SK-N-SH (cell line): ENCODE measurements at regions not wholly inside any gene's neighbourhood (a gene's known extent, or its start where the extent isn't known, plus 50 kb on each side); places are given as distances from the start of the nearest gene placed in this dataset.

ENCODE experiments used
- CTCF ChIA-PET: fragments of 300-600, 350-600 bp; formaldehyde crosslinking; extraction: SDS; loops from one replicate; lab custom pipeline; 2021; lab: Yijun Ruan, JAX
- POLR2A ChIA-PET: fragments of 350-600 bp; sonication (Branson Sonifier 250); formaldehyde crosslinking; extraction: SDS; loops from one replicate; lab custom pipeline; 2020; ENCODE audit warnings: antibody characterized with exemption, inconsistent platforms; lab: Yijun Ruan, JAX
- DNase-seq: peaks from one replicate; pipeline ENCODE4 v3.0.0; 2012
- H2AFZ ChIP-seq: fragments of 200-600 bp; sonication (generic); 2 replicates; pipeline ENCODE4 v1.8.1; 2016; ENCODE audit warnings: antibody characterized with exemption, mild to moderate bottlenecking, low read depth
- H3F3A ChIP-seq: fragments of 200-600 bp; sonication (generic); replicated peaks from 2 replicates; pipeline ENCODE3; 2016; ENCODE audit warnings: antibody characterized with exemption, mild to moderate bottlenecking; ENCODE audit not compliant: insufficient read depth
- H3K27ac ChIP-seq, 2 experiments: fragments of 200-500 bp in 1 of 2; fragments of 200-600 bp in 1 of 2; sonication (Bioruptor generic) in 1 of 2; sonication (generic), shearing (Covaris generic) in 1 of 2; 2 replicates each; pipeline versions ENCODE4 v1.5.1 to v1.6.1; 2014 to 2016; ENCODE audit warnings: low read depth in 2 of 2, inconsistent platforms in 1 of 2, low read length in 1 of 2, mild to moderate bottlenecking in 1 of 2, mixed read lengths in 1 of 2
- H3K27me3 ChIP-seq: fragments of 200-600 bp; sonication (generic), shearing (Covaris generic); 2 replicates; pipeline ENCODE4 v1.6.1; 2016; ENCODE audit warnings: mixed run types; ENCODE audit not compliant: insufficient read depth
- H3K36me3 ChIP-seq, 2 experiments: fragments of 200-500 bp in 1 of 2; fragments of 200-600 bp in 1 of 2; sonication (Bioruptor generic) in 1 of 2; sonication (generic) in 1 of 2; replicated peaks in 1 of 2; 2 replicates each; pipeline versions ENCODE3 to v1.5.1; 2014 to 2016; ENCODE audit warnings: low read length in 1 of 2, mild to moderate bottlenecking in 1 of 2; ENCODE audit not compliant: insufficient read depth in 2 of 2, control insufficient read depth in 1 of 2
- H3K4me1 ChIP-seq, 2 experiments: fragments of 200-500 bp in 1 of 2; fragments of 200-600 bp in 1 of 2; sonication (Bioruptor generic) in 1 of 2; sonication (generic), shearing (Covaris generic) in 1 of 2; 2 replicates each; pipeline versions ENCODE4 v1.5.1 to v1.6.1; 2014 to 2016; ENCODE audit warnings: low read depth in 1 of 2, low read length in 1 of 2, mixed run types in 1 of 2; ENCODE audit not compliant: insufficient read depth in 2 of 2, control insufficient read depth in 1 of 2
- H3K4me2 ChIP-seq: fragments of 200-600 bp; sonication (generic), shearing (Covaris generic); 2 replicates; pipeline ENCODE4 v1.6.1; 2017; ENCODE audit warnings: mixed run types
- H3K4me3 ChIP-seq, 2 experiments: fragments of 200-500 bp in 1 of 2; fragments of 200-600 bp in 1 of 2; sonication (Bioruptor generic) in 1 of 2; sonication (generic), shearing (Covaris generic) in 1 of 2; 2 replicates each; pipeline versions ENCODE4 v1.5.1 to v1.8.1; 2014 to 2016; ENCODE audit warnings: low read depth in 2 of 2, inconsistent platforms in 1 of 2, low read length in 1 of 2, mild to moderate bottlenecking in 1 of 2, mixed read lengths in 1 of 2, moderate library complexity in 1 of 2
- H3K79me2 ChIP-seq: fragments of 200-600 bp; sonication (generic); 2 replicates; pipeline ENCODE4 v1.8.1; 2017; ENCODE audit warnings: mild to moderate bottlenecking; ENCODE audit not compliant: insufficient read depth
- H3K9ac ChIP-seq: fragments of 200-600 bp; sonication (generic); 2 replicates; pipeline ENCODE4 v1.6.1; 2017; ENCODE audit warnings: mixed run types
- H3K9me2 ChIP-seq: fragments of 200-600 bp; sonication (generic); 2 replicates; pipeline ENCODE4 v1.6.1; 2017; ENCODE audit warnings: mixed run types
- H3K9me3 ChIP-seq: fragments of 200-600 bp; sonication (generic); 2 replicates; pipeline ENCODE4 v1.6.1; 2017; ENCODE audit warnings: mixed run types, mild to moderate bottlenecking, moderate library complexity
- H4K20me1 ChIP-seq: fragments of 200-600 bp; sonication (generic); 2 replicates; pipeline ENCODE4 v1.6.1; 2017; ENCODE audit warnings: mild to moderate bottlenecking, mixed run types; ENCODE audit not compliant: insufficient read depth
- CHD2 ChIP-seq: fragments of 150-350 bp; IDR thresholded peaks from 2 replicates; pipeline ENCODE4 v1.6.1; 2018; ENCODE audit warnings: low read length; ENCODE audit not compliant: partially characterized antibody
- EP300 ChIP-seq, 2 experiments: IDR thresholded peaks; 2 replicates each; pipeline versions ENCODE4 v1.4.0 to v1.6.1; 2012; ENCODE audit warnings: borderline replicate concordance in 1 of 2, low read depth in 1 of 2, low read length in 1 of 2
- FOSL2 ChIP-seq: IDR thresholded peaks from 2 replicates; pipeline ENCODE4 v1.4.0; 2012; ENCODE audit warnings: low read depth, mild to moderate bottlenecking, moderate library complexity, borderline replicate concordance
- FOXJ3 ChIP-seq: sonication (generic); formaldehyde crosslinking; IDR thresholded peaks from 2 replicates; pipeline ENCODE4 v1.5.1; 2020; ENCODE audit warnings: mild to moderate bottlenecking, missing genetic modification reagents
- FOXM1 ChIP-seq: IDR thresholded peaks from 2 replicates; pipeline ENCODE4 v1.4.0; 2012; ENCODE audit warnings: low read depth, mild to moderate bottlenecking
- GATA2 ChIP-seq: sonication (generic); formaldehyde crosslinking; IDR thresholded peaks from 2 replicates; pipeline ENCODE4 v1.5.0; 2020; ENCODE audit warnings: mild to moderate bottlenecking, missing genetic modification reagents
- MEF2A ChIP-seq: IDR thresholded peaks from 2 replicates; pipeline ENCODE4 v1.4.0; 2012; ENCODE audit warnings: low read depth, borderline replicate concordance
- MXI1 ChIP-seq: IDR thresholded peaks from 2 replicates; pipeline ENCODE4 v1.6.1; 2012; ENCODE audit warnings: mild to moderate bottlenecking, low read depth, low read length, improper control_type of control experiment
- RAD21 ChIP-seq: IDR thresholded peaks from 2 replicates; pipeline ENCODE4 v1.6.1; 2012; ENCODE audit warnings: mild to moderate bottlenecking, low read length
- RCOR1 ChIP-seq: fragments of 150-350 bp; IDR thresholded peaks from 2 replicates; pipeline ENCODE4 v1.6.1; 2017; ENCODE audit warnings: antibody characterized with exemption, low read length
- RXRA ChIP-seq: IDR thresholded peaks from 2 replicates; pipeline ENCODE4 v1.4.0; 2012; ENCODE audit warnings: low read depth, mild to moderate bottlenecking, borderline replicate concordance
- TAF1 ChIP-seq: IDR thresholded peaks from 2 replicates; pipeline ENCODE4 v1.6.1; 2012; ENCODE audit warnings: low read depth, mild to moderate bottlenecking, low read length, moderate library complexity, borderline replicate concordance
- TCF12 ChIP-seq: IDR thresholded peaks from 2 replicates; pipeline ENCODE4 v1.4.0; 2012
- YY1 ChIP-seq: IDR thresholded peaks from 2 replicates; pipeline ENCODE4 v1.4.0; 2012; ENCODE audit warnings: low read depth, mild to moderate bottlenecking
- WGBS: methylation state at CpG from one replicate; pipeline ENCODE4 v1.1.6; 2017; ENCODE audit warnings: low lambda C conversion rate; 5-methylcytosine and 5-hydroxymethylcytosine counted together
- TF ChIP-seq, protein P1 (sequence below): fragments of 200-600 bp; sonication (generic); IDR thresholded peaks from 2 replicates; pipeline ENCODE4 v1.6.1; 2017; ENCODE audit warnings: antibody characterized with exemption, mild to moderate bottlenecking, moderate library complexity
- TF ChIP-seq, protein P2 (sequence below): IDR thresholded peaks from 2 replicates; pipeline ENCODE4; 2012
- TF ChIP-seq, protein P3 (sequence below): fragments of 150-350 bp; IDR thresholded peaks from 2 replicates; pipeline ENCODE4 v1.6.1; 2016; ENCODE audit warnings: mild to moderate bottlenecking, low read depth, low read length

DNA sequence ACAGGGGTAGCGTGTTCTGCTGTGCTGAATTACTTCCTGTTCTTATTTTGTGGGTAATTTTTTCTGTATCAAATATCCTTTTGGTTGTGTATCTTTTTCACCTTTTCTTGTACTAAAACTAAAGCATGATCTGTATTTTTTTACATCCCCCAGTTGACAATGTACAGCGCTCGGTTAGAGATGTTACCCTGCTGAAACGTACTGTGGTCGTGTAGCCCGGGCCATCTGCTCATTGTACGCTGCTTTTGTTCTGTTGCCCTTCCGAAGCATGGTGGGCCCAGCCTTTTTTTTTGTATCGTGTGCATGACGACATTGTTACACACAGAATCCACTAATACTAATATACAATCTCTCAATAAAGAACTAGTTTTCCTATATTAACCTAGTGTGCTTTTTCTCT lies 233.1 kb downstream of the HAUS1 start:
- Histone ChIP-seq H3K9ac (no peak overlapping the region), H3F3A (no peaks in the 10 kb centered on the region), H3K27ac (peak overlapping the region in 1 of 2 experiments; percentile 86; a peak in 2 of 4 replicates), H3K36me3 (no peaks in the 10 kb centered on the region), H2AFZ (no peak overlapping the region), H4K20me1 (no peaks in the 10 kb centered on the region), H3K4me2 (peak overlapping the region; percentile 84; the same call in 1 of the 2 replicates), H3K4me3 (peak overlapping the region in 1 of 2 experiments; percentile 12; a peak in 1 of 4 replicates), H3K79me2 (no peaks in the 10 kb centered on the region), H3K9me2 (no peaks in the 10 kb centered on the region), H3K4me1 (peaks cover 11 to 47% of the 10 kb centered on the region in 2 experiments; a peak in 3 of 4 replicates), H3K9me3 (no peaks in the 10 kb centered on the region), H3K27me3 (peaks cover 6% of the 10 kb centered on the region; the same call in 1 of the 2 replicates)
- ChIA-PET POLR2A (no interaction called here), CTCF (interaction anchor here (1.2 to 2.5 kb wide), 9 partner anchors 10 to 321 kb away, joined by 3 to 11 read pairs (median 4); no protein-coding TSS in a partner anchor)
- peak; percentile 54 for DNase-seq
- WGBS = 69% methylated on average over 10 of the region's 10 CpGs
- TF ChIP-seq MXI1 (peak; percentile 53; the same call in 1 of the 2 replicates), FOXM1 (no peak)

DNA sequence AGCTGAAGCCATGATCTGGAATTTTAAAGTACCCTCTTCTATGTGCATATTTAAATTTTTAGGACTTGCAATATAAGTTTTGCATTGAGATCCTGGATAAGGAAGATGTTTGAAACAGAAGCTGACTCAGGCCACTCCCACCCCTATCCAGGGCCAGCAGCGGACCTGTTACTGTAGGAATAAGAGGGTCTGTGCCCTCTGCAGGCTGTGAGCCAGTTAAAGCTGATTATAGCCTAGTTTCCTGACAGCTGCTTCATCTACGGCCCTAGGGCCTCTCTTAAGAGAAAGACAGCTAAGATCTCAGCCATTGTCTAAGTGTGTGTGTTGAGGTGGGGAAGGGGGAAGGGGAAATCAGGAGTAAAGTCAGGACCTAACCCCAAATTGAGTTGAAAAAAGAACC lies 234.0 kb downstream of the HAUS1 start:
- peak; percentile 80 for DNase-seq
- H3K4me2 ChIP-seq = no peak overlapping the region
- H2AFZ ChIP-seq = no peak overlapping the region
- no peaks in the 10 kb centered on the region for H4K20me1 ChIP-seq
- POLR2A ChIA-PET = interaction anchor here (1.0 to 1.5 kb wide), 2 partner anchors 13 to 74 kb away, joined by 3 to 11 read pairs; no protein-coding TSS in a partner anchor
- H3K9me3 ChIP-seq = no peaks in the 10 kb centered on the region
- H3K9me2 ChIP-seq = no peaks in the 10 kb centered on the region
- H3K4me1 ChIP-seq = peaks cover 11 to 40% of the 10 kb centered on the region in 2 experiments; a peak in 3 of 4 replicates
- H3K27me3 ChIP-seq = peaks cover 2% of the 10 kb centered on the region; the same call in 1 of the 2 replicates
- no peaks in the 10 kb centered on the region for H3K36me3 ChIP-seq
- no peak overlapping the region for H3K9ac ChIP-seq
- no peak overlapping the region for H3K4me3 ChIP-seq
- TF ChIP-seq MEF2A (no peak), RAD21 (peak; percentile 12; the same call in 1 of the 2 replicates), TAF1 (no peak), CHD2 (peak; percentile 41), FOSL2 (no peak), YY1 (no peak), TCF12 (no peak), GATA2 (CRISPR knock-in tag) (0 out of 2 replicates have a peak, but pooled peaks have one; percentile 32), FOXJ3 (CRISPR knock-in tag) (no peak), RXRA (no peak), MXI1 (peak; percentile 61; the same call in 1 of the 2 replicates), RCOR1 (peak; percentile 60; the same call in 1 of the 2 replicates), EP300 (IDR thresholded peaks at IDR 0.05; ENCODE audit: borderline replicate concordance in 1 of 2, low read depth in 1 of 2, low read length in 1 of 2) (peak in 1 of 2 experiments; percentile 52; a peak in 1 of 4 replicates)
- TF ChIP-seq, protein P1, sequence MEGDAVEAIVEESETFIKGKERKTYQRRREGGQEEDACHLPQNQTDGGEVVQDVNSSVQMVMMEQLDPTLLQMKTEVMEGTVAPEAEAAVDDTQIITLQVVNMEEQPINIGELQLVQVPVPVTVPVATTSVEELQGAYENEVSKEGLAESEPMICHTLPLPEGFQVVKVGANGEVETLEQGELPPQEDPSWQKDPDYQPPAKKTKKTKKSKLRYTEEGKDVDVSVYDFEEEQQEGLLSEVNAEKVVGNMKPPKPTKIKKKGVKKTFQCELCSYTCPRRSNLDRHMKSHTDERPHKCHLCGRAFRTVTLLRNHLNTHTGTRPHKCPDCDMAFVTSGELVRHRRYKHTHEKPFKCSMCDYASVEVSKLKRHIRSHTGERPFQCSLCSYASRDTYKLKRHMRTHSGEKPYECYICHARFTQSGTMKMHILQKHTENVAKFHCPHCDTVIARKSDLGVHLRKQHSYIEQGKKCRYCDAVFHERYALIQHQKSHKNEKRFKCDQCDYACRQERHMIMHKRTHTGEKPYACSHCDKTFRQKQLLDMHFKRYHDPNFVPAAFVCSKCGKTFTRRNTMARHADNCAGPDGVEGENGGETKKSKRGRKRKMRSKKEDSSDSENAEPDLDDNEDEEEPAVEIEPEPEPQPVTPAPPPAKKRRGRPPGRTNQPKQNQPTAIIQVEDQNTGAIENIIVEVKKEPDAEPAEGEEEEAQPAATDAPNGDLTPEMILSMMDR = no peak
- TF ChIP-seq, protein P2, sequence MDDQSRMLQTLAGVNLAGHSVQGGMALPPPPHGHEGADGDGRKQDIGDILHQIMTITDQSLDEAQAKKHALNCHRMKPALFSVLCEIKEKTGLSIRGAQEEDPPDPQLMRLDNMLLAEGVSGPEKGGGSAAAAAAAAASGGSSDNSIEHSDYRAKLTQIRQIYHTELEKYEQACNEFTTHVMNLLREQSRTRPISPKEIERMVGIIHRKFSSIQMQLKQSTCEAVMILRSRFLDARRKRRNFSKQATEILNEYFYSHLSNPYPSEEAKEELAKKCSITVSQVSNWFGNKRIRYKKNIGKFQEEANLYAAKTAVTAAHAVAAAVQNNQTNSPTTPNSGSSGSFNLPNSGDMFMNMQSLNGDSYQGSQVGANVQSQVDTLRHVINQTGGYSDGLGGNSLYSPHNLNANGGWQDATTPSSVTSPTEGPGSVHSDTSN = no peak
- TF ChIP-seq, protein P3, sequence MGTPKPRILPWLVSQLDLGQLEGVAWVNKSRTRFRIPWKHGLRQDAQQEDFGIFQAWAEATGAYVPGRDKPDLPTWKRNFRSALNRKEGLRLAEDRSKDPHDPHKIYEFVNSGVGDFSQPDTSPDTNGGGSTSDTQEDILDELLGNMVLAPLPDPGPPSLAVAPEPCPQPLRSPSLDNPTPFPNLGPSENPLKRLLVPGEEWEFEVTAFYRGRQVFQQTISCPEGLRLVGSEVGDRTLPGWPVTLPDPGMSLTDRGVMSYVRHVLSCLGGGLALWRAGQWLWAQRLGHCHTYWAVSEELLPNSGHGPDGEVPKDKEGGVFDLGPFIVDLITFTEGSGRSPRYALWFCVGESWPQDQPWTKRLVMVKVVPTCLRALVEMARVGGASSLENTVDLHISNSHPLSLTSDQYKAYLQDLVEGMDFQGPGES = no peak
- no peaks in the 10 kb centered on the region for H3K79me2 ChIP-seq
- peak overlapping the region in 1 of 2 experiments; percentile 86; a peak in 2 of 4 replicates for H3K27ac ChIP-seq
- H3F3A ChIP-seq = no peaks in the 10 kb centered on the region
- 68% methylated on average over 2 of the region's 2 CpGs for WGBS
- CTCF ChIA-PET = interaction anchor here (1.0 to 2.5 kb wide), 8 partner anchors 9 to 320 kb away, joined by 3 to 11 read pairs (median 5); no protein-coding TSS in a partner anchor
